Karpas-422 (cell line): ENCODE measurements at regions not wholly inside any gene's neighbourhood (a gene's known extent, or its start where the extent isn't known, plus 50 kb on each side); places are given as distances from the start of the nearest gene placed in this dataset.

ENCODE experiments used
- DNase-seq: peaks from one replicate; pipeline ENCODE4 v3.0.0-alpha.2; 2015
- H2AFZ ChIP-seq: fragments of 200-600 bp; sonication (generic); 2 replicates; pipeline ENCODE4 v1.6.1; 2014; ENCODE audit warnings: antibody characterized with exemption, low read length, mixed read lengths
- H3K27ac ChIP-seq: fragments of 200-600 bp; sonication (generic); 2 replicates; pipeline ENCODE4 v1.5.1; 2014; ENCODE audit warnings: mild to moderate bottlenecking, low read length, moderate library complexity
- H3K27me3 ChIP-seq: fragments of 200-600 bp; sonication (generic); 2 replicates; pipeline ENCODE4 v1.6.1; 2014; ENCODE audit warnings: low read length, mixed read lengths
- H3K36me3 ChIP-seq: fragments of 200-600 bp; sonication (generic); 2 replicates; pipeline ENCODE4 v1.6.1; 2014; ENCODE audit warnings: low read length, mixed read lengths; ENCODE audit not compliant: insufficient read depth
- H3K4me1 ChIP-seq: fragments of 200-600 bp; sonication (generic); 2 replicates; pipeline ENCODE4 v1.6.1; 2014; ENCODE audit warnings: mild to moderate bottlenecking, low read length, mixed read lengths
- H3K4me2 ChIP-seq: fragments of 200-600 bp; sonication (generic); 2 replicates; pipeline ENCODE4 v1.6.1; 2014; ENCODE audit warnings: low read length, low read depth, mild to moderate bottlenecking; ENCODE audit not compliant: poor library complexity, severe bottlenecking
- H3K4me3 ChIP-seq: fragments of 200-600 bp; sonication (generic); 2 replicates; pipeline ENCODE4 v1.5.1; 2014; ENCODE audit warnings: mild to moderate bottlenecking, antibody characterized with exemption, low read length, mixed read lengths
- H3K79me2 ChIP-seq: fragments of 200-600 bp; sonication (generic); 2 replicates; pipeline ENCODE4 v1.6.1; 2014; ENCODE audit warnings: mild to moderate bottlenecking, low read length, mixed read lengths
- H3K9ac ChIP-seq: fragments of 200-600 bp; sonication (generic); 2 replicates; pipeline ENCODE4 v1.6.0; 2014; ENCODE audit warnings: low read length
- H3K9me2 ChIP-seq: fragments of 200-600 bp; sonication (generic), shearing (Covaris generic); replicated peaks from 2 replicates; pipeline ENCODE4 v1.6.0; 2014; ENCODE audit warnings: mild to moderate bottlenecking, low read length, moderate library complexity; ENCODE audit not compliant: insufficient read depth
- H3K9me3 ChIP-seq: fragments of 300-700, 200-600 bp; sonication (generic); 2 replicates; pipeline ENCODE4 v1.6.1; 2014; ENCODE audit warnings: low read length, mixed read lengths
- H4K20me1 ChIP-seq: fragments of 200-600 bp; sonication (generic); 2 replicates; pipeline ENCODE4 v1.6.1; 2014; ENCODE audit warnings: mild to moderate bottlenecking, antibody characterized with exemption, low read length, low read depth; ENCODE audit not compliant: insufficient read depth

DNA sequence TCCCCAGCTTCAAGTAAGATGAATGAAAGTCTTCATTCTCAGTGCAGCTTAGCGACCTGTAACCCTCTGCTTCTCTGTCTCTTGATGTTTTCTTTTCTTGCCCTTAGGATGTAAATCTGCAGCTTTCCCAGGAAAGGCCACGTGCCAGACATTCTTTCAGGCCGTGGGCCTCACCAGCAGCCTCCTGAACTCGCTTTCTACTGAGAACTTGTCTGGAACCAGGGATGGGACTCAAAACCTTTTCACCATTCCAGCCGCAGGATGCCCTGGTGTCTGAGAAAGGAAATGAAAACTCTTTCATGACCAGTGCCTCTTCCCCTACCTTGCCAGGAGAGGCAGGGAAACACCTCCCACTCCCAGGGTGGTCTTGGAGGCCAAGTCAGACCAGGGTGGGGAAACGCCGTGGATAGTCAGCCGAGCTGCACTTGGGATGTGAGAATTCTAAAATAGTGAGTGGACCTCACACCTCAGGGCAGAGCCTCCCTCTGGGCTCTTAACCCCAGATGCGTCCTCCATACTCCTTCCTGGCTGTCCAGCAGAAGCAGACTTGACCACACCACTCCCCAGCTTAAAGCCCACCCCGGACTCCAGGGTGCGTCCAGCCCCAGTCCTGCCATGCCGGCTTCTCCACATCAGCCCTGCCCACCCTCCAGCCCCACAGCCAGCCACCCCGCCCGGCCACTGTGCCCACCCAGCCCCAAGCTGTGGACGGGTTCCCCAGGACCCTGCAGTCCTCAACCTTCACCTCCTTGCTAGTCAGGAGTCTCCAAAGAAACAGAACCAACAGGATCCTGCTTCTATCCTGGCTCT lies 115.5 kb downstream of the TWIST2 start:
- H3K9me3 ChIP-seq, result no peaks in the 10 kb centered on the region
- no peaks in the 10 kb centered on the region for H3K4me1 ChIP-seq
- H3K36me3 ChIP-seq, result no peaks in the 10 kb centered on the region
- no peak overlapping the region for H2AFZ ChIP-seq
- no peaks in the 10 kb centered on the region for H4K20me1 ChIP-seq
- H3K79me2 ChIP-seq, result no peaks in the 10 kb centered on the region
- no peak overlapping the region for H3K9ac ChIP-seq
- no peaks in the 10 kb centered on the region for H3K27me3 ChIP-seq
- no peaks in the 10 kb centered on the region for H3K9me2 ChIP-seq
- H3K4me2 ChIP-seq, result no peak overlapping the region
- no peak overlapping the region for H3K4me3 ChIP-seq
- no peak overlapping the region for H3K27ac ChIP-seq
- no peak for DNase-seq

DNA sequence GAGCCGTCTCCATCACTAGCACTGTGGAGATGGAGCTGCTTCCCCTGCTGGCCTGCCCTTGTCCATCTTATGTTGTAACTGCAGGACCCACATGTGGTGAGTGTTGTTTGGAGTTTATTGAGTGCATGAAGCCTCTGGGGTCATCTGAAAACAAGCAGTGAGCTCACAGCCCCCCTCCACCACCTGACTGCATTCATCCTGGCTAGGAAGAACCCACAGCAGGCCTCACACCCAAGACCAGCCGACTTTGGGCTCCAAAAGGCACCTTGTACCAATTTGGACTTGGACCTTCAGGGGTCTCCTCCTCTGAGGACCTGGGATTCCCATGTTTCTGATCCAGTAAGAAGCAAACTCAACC lies 116.1 kb downstream of the TWIST2 start:
- Histone ChIP-seq H3K4me1 (no peaks in the 10 kb centered on the region), H3K9me2 (no peaks in the 10 kb centered on the region), H2AFZ (no peak overlapping the region), H3K36me3 (no peaks in the 10 kb centered on the region), H3K4me3 (no peak overlapping the region), H4K20me1 (no peaks in the 10 kb centered on the region), H3K9me3 (no peaks in the 10 kb centered on the region), H3K9ac (no peak overlapping the region), H3K4me2 (no peak overlapping the region), H3K79me2 (no peaks in the 10 kb centered on the region), H3K27ac (no peak overlapping the region), H3K27me3 (no peaks in the 10 kb centered on the region)
- DNase-seq, result no peak

DNA sequence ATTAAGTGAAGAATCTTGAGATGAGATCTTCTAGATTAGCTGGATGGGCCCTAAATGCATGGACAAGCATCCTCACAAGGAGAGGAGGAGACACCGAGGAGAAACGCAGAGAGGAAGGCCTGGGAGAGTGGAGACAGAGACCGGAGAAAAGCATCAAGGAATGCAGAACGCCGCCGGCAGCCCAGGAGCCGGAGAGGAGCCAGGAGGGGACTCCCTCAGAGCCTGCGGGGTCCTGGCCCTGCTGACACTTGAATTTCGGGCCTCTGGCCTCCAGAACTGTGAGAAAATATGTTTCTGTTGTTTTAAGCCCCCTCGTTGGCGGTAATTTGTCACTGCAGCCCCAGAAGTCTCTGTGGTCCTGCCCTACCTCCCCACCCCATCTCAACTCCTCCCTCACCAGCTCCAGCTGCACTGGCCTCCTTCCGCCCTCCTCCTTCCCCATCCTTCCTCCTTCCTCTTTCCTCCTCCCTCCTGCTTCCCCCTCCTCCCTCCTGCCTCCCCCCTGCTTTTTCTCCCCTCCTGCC lies 116.7 kb downstream of the TWIST2 start:
- Histone ChIP-seq H3K4me1 (no peaks in the 10 kb centered on the region), H2AFZ (no peak overlapping the region), H3K9me2 (no peaks in the 10 kb centered on the region), H3K27ac (no peak overlapping the region), H3K9ac (no peak overlapping the region), H3K79me2 (no peaks in the 10 kb centered on the region), H3K36me3 (no peaks in the 10 kb centered on the region), H3K4me3 (no peak overlapping the region), H3K27me3 (no peaks in the 10 kb centered on the region), H3K4me2 (no peak overlapping the region), H3K9me3 (no peaks in the 10 kb centered on the region), H4K20me1 (no peaks in the 10 kb centered on the region)
- no peak for DNase-seq

DNA sequence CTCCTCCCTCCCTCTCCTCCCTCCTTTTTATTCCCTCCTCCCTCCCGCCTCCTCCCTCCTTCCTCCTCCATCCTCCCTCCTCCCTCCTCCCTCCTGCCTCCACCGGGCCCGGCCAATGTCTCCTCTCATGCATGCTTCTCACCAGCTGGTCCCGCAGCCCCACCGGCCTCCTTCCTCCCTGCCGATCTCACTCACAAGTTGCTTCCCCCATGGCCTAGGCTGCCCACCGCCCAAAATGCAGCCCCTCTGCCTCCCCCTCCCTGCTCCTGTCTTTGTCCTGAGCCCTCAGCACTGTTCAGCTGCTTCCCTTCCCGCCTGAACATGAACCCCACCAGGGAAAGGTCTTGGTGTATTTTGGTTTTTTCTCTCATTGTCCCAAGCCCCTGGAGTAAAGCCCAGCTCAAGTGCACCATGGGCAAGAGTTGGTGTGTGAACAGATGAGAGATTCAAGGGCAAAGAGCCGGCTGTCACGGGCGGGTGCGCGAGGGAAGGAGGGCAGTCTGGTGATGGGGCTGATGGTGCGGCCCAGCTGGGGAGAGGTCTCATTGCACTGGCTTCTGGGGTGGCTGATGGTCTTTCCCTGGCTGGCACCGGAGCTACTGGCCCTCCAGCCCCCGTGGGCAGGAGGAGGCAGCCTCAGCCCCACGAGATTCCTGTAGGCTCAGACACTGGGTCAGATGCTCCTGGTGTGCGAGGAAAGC lies 117.6 kb downstream of the TWIST2 start:
- H3K9ac ChIP-seq, result no peak overlapping the region
- no peak overlapping the region for H3K4me3 ChIP-seq
- H3K36me3 ChIP-seq, result no peaks in the 10 kb centered on the region
- no peaks in the 10 kb centered on the region for H3K9me2 ChIP-seq
- DNase-seq, result no peak
- H3K27me3 ChIP-seq, result no peaks in the 10 kb centered on the region
- H4K20me1 ChIP-seq, result no peaks in the 10 kb centered on the region
- H3K9me3 ChIP-seq, result no peaks in the 10 kb centered on the region
- H3K4me2 ChIP-seq, result no peak overlapping the region
- no peak overlapping the region for H2AFZ ChIP-seq
- no peaks in the 10 kb centered on the region for H3K79me2 ChIP-seq
- no peak overlapping the region for H3K27ac ChIP-seq
- H3K4me1 ChIP-seq, result no peaks in the 10 kb centered on the region

DNA sequence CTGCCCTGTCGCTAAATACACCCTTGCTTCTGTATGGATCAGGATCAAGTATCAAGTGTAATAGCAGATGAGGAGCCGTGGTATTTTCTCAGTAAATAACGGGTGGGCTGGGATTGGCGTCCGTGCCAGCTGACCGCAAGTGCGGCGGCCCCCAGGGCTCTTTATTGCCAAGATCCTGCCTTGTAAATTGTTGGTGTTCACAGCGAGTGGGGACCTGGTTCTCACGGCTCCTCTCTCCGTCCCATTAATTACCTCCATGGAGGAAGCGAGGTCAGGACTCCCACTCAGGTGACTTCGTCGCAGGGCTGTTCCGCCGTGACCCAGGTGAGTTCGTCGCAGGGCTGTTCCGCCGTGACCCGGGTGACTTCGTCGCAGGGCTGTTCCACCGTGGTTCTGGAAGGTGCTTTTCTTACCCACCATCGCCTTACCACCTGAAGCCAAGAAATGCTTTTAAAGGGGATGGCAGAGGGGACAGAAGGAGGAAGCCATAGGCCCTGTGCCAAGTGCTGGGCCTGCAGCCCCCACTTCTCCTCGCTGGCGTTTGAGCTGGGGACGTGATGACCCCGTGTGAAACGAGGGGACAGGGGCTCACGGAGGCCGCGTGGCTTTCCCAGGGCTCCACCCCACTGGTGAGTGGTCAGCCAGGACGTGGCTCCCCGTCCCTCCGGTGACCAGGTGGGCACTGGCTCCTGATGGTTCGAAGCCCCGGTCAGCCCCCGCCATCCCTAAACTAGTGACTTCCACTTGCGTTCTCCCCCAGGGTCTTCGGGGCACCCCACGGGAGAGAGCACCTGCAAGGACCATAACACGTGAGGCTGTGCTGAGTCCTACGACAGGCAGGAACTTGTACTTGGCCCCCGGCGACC lies 118.4 kb downstream of the TWIST2 start:
- H3K36me3 ChIP-seq, result no peaks in the 10 kb centered on the region
- H3K4me2 ChIP-seq, result no peak overlapping the region
- no peaks in the 10 kb centered on the region for H3K4me1 ChIP-seq
- H4K20me1 ChIP-seq, result no peaks in the 10 kb centered on the region
- H3K79me2 ChIP-seq, result no peaks in the 10 kb centered on the region
- H3K9me3 ChIP-seq, result no peaks in the 10 kb centered on the region
- no peaks in the 10 kb centered on the region for H3K9me2 ChIP-seq
- no peak overlapping the region for H3K27ac ChIP-seq
- no peak overlapping the region for H2AFZ ChIP-seq
- DNase-seq, result no peak
- no peak overlapping the region for H3K9ac ChIP-seq
- no peaks in the 10 kb centered on the region for H3K27me3 ChIP-seq
- H3K4me3 ChIP-seq, result no peak overlapping the region

DNA sequence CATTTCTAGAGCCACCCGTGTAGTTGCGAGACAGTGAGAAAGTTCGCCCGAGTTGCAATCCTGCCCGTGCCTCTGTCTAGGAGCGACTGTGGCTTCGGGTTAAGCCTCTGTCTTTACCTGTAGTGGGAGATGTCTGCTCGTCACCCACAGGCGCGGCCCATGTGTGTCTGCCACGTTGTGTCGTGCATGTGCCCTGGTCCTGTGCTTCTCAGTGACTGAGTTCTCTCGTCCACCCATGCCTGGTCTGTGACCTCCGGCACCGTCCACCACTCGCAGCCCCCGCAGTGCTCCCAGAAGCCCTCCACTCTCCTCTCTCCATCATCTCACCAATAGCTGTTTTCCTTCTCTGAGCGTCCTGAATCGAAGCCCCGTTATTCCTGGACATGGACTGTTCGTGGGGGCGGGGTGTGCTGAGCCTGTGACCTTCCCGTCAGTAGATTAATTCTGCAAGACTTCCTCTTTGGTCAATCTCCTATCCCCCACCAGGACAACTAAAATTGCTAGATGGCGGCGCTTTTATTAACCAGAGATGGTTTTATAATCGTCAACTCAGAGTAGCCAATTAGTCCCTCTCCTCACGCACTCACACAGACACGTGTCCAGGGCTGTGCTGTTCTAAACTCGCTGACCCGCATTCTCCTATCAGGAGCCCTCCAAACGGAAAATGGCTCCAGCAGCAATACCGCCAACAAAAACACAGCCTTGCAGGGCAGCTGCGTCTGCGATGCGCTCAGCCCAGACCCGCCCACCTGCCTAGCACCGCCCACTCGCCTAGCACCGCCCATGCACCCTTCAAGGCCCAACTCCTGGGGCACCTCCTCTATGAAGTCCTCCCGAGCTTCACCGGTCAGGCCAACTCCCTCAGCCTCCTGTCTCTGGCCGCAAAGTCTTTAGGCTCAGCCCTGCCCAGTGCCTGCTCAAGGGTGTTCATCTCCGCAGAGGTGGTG lies 119.4 kb downstream of the TWIST2 start:
- Histone ChIP-seq H3K4me3 (no peak overlapping the region), H3K9me2 (no peaks in the 10 kb centered on the region), H3K9ac (no peak overlapping the region), H2AFZ (no peak overlapping the region), H4K20me1 (no peaks in the 10 kb centered on the region), H3K79me2 (no peaks in the 10 kb centered on the region), H3K27me3 (no peaks in the 10 kb centered on the region), H3K4me2 (no peak overlapping the region), H3K9me3 (no peaks in the 10 kb centered on the region), H3K36me3 (no peaks in the 10 kb centered on the region), H3K27ac (no peak overlapping the region), H3K4me1 (no peaks in the 10 kb centered on the region)
- DNase-seq, result no peak

DNA sequence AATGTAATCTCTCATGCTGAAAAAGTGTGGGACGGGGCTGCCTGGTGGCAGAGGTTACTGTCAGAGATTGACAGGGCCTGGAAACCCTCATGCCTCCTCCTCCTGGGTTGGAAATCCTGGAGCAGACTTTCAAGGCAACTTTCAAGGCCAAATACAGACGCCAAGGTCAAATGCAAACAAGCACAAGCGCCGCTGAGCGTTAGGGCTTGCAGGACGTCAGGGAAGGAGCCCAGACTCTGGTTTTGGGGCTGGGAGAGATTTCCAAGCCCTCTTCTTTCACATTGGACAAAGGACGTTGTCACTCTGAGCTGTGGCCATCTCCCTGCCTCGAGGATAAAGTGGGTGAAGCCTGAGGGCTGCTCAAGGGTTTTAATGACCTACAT lies 120.1 kb downstream of the TWIST2 start:
- H3K36me3 ChIP-seq, result no peaks in the 10 kb centered on the region
- H3K4me3 ChIP-seq, result no peak overlapping the region
- H3K9me2 ChIP-seq, result no peaks in the 10 kb centered on the region
- no peak overlapping the region for H3K4me2 ChIP-seq
- H2AFZ ChIP-seq, result no peak overlapping the region
- no peaks in the 10 kb centered on the region for H3K27me3 ChIP-seq
- no peak overlapping the region for H3K9ac ChIP-seq
- no peak overlapping the region for H3K27ac ChIP-seq
- DNase-seq, result no peak
- no peaks in the 10 kb centered on the region for H3K4me1 ChIP-seq
- no peaks in the 10 kb centered on the region for H4K20me1 ChIP-seq
- H3K9me3 ChIP-seq, result no peaks in the 10 kb centered on the region
- H3K79me2 ChIP-seq, result no peaks in the 10 kb centered on the region
